Prostate gland (tissue), 2 donors: ENCODE measurements at regions not wholly inside any gene's neighbourhood (a gene's known extent, or its start where the extent isn't known, plus 50 kb on each side); places are given as distances from the start of the nearest gene placed in this dataset.

Experiments used
- POLR2A ChIP-seq: fragments of 450-650 bp; IDR thresholded peaks from one replicate; pipeline ENCODE4 v1.6.1; 2016; ENCODE audit warnings: antibody characterized with exemption, mild to moderate bottlenecking
- POLR2AphosphoS5 ChIP-seq: sonication (generic); formaldehyde crosslinking; IDR thresholded peaks from one replicate; pipeline ENCODE4 v1.6.1; 2017; ENCODE audit warnings: antibody characterized with exemption
- TF ChIP-seq, protein P1 (sequence below), 4 experiments: fragments of 200-600 bp in 2 of 4; fragments of 450-650 bp in 2 of 4; sonication (generic) in 2 of 4; IDR thresholded peaks; 1 replicate in 3 of 4; 2 replicates in 1 of 4; pipeline ENCODE4 v1.5.1; 2016 to 2019; ENCODE audit warnings: antibody characterized with exemption in 4 of 4, mild to moderate bottlenecking in 2 of 4, moderate library complexity in 2 of 4

DNA sequence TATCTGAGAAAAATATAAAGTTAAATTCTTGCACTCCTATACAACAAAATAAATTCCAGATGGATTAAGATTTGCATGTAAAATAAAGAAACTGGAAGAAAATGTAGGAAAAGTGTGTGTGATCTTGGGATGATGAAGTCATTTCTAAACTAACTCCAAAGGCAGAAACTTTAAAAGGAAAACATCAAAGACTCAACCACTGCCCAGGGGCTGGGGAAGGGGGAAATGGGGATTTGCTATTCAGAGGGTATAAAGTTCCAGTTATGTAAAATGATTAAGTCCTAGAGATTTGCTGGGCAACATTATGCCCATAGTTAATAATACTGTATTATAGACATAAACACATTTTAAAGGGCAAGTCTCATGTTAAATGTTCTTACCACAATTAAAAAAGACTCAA lies 254.5 kb downstream of the DEPDC1B start:
- no peak for TF ChIP-seq POLR2AphosphoS5
- no peak for TF ChIP-seq POLR2A
- TF ChIP-seq, protein P1, sequence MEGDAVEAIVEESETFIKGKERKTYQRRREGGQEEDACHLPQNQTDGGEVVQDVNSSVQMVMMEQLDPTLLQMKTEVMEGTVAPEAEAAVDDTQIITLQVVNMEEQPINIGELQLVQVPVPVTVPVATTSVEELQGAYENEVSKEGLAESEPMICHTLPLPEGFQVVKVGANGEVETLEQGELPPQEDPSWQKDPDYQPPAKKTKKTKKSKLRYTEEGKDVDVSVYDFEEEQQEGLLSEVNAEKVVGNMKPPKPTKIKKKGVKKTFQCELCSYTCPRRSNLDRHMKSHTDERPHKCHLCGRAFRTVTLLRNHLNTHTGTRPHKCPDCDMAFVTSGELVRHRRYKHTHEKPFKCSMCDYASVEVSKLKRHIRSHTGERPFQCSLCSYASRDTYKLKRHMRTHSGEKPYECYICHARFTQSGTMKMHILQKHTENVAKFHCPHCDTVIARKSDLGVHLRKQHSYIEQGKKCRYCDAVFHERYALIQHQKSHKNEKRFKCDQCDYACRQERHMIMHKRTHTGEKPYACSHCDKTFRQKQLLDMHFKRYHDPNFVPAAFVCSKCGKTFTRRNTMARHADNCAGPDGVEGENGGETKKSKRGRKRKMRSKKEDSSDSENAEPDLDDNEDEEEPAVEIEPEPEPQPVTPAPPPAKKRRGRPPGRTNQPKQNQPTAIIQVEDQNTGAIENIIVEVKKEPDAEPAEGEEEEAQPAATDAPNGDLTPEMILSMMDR (IDR thresholded peaks at IDR 0.05), result no peak
